GM03348 (cell line): ENCODE measurements at regions not wholly inside any gene's neighbourhood (a gene's known extent, or its start where the extent isn't known, plus 50 kb on each side); places are given as distances from the start of the nearest gene placed in this dataset.
"Not testable (repeated sequence)": the region's sequence is repeated elsewhere in the genome, so short reads cannot be mapped to it uniquely, and the experiment has no call there.

Source experiments
- DNase-seq: peaks from one replicate; pipeline ENCODE4 v3.0.0; 2012; ENCODE audit warnings: low spot score

DNA sequence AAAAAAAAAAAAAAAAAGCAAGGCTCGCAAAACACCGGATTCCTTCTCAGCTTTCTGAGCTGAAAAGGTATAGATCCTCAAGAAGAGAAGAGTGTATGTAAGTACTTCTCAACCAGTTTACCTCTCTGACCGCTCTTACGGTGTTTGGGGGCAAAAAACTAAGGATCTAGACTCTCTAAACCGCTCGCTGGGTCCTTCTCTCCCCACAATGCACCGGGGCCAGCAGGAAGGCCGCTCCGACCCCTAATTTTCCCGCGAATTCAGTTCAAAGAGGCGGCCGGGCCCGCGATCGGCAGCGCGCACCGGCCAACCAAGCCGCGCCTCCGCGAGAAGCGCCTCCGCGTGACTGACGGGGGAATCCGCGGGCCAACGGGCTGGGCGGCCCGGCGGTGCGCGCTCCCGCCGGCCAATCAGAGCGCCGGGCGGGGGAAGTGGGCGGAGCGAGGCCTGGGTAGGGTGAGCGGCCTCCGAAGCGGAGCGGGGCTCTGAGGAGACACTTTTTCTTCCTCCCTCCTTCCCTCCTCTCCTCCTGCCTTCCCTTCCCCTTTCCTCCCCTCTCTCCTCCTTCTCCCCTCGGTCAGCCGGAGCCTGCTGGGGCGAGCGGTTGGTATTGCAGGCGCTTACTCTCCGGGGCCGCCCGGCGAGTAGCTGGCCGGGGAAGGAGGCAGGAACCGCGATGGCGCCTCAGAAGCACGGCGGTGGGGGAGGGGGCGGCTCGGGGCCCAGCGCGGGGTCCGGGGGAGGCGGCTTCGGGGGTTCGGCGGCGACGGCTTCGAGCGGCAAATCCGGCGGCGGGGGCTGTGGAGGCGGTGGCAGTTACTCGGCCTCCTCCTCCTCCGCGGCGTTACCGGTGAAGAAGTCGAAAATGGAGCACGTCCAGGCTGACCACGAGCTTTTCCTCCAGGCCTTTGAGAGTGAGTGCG is 93.0 kb downstream of the CRLF3 start:
- DNase-seq = peak; percentile 43

DNA sequence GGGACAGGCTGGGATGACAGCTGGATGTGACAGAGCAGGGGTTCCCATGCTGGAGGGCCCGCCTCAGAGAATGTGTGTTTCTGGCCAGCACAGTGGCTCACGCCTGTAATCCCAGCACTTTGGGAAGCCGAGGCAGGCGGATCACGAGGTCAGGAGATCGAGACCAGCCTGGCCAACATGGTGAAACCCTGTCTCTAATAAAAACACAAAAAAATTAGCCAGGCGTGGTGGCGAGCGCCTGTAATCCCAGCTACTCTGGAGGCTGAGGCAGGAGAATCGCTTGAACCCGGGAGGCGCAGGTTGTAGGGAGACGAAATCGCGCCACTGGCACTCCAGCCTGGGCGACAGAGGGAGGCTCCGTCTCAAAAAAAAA is 93.7 kb downstream of the CRLF3 start:
- not testable (repeated sequence) for DNase-seq

DNA sequence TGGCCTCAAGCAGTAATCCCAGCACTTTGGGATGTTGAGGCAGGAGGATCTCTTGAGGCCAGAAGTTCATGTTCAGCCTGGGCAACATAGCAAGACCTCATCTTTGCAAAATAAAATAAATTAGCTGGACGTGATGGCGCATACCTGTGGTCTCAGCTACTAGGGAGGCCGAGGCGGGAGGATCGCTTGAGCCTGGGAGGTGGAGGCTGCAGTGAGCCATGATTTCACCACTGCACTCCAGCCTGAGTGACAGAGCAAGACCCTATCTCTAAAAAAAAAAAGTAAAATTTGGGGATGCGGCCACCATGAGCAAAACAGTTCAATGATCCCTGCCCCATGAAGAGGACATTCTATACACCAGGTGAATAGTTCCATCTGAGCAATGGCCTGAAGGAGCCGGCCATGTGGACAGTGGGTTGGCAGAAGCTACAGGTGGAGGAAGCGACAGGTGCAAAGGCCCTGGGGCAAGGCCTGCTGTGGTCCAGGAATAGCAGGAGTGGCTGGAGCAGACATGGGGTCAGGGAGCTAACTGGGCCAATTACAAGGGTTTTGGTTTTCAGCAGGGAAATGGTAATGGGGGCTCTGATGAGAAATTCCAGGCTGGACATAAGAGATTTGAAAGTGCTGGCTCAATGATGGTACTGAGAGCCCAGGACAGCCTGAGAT is 94.2 kb downstream of the CRLF3 start:
- DNase-seq = not testable (repeated sequence)

GRCh38 chr17:30729471-30730170 is 94.9 kb downstream of the CRLF3 start:
- not testable (repeated sequence) for DNase-seq

DNA sequence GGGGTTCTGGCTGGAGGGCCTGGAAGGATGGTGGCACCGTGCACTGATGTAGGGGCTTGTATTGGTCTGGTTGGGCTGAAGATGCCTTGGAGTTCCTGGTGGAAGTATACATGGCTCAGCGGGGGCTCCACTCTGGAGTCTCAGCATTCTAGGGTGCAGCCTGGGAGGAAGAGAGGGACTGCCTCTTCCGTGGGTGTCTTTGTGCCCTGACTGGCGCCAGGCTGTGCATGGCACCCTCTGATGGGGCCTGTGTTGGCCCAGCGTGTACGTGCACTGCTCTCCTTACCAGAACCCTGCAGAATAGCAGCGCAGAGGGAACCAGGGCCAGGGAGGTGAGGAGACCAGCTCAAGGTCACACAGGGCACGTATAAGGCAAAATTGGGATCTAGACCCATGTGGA is 97.0 kb downstream of the CRLF3 start:
- DNase-seq = not testable (repeated sequence)

GRCh38 chr17:30726734-30727133 is 97.8 kb downstream of the CRLF3 start:
- DNase-seq = not testable (repeated sequence)

DNA sequence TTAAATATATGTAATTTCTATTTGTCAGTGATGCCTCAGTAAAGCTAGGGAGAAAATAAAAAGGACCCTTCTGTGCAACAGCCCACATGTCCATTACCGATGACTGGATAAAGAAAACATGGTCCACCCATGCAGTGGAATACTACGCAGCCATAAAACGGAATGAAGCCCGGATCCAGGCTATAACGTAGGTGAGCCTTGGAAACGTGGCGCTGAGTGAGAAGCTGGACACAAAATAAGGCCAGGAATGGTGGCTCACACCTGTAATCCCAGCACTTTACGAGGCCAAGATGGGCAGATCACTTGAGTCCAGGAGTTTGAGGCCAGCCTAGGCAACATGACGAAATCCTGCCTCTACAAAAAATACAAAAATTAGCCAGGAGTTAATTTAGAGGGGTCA is 98.2 kb downstream of the CRLF3 start:
- DNase-seq = not testable (repeated sequence)

DNA sequence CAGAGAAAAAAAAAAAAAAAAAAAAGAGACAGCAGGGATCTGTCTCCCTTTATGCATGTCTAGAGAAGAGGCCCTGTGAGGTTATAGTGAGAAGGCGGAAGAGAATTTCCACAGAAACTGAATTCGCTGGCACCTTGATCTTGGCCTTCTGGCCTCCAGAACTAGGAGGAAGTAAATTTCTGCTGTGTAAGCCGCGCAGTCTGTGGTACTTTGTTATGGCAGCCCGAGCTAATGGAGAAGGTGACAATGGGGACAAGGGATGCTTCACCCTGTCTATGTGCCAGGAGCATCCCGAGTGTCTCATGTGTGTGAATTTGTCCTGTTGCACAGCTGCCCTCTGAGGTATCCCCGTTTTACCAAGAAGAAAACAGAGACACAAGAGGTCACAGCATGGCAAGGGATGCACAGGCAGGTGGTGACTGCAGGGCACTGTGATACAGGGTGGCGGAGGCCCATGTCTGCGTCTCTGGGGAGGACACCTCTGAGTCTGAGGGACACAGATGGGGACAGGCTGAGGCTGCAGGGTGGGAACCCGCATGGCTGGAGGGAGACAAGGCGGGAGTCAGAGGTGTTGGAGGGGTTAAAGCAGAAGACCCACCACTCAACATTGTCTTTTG is 100.3 kb downstream of the CRLF3 start:
- DNase-seq = not testable (repeated sequence)

DNA sequence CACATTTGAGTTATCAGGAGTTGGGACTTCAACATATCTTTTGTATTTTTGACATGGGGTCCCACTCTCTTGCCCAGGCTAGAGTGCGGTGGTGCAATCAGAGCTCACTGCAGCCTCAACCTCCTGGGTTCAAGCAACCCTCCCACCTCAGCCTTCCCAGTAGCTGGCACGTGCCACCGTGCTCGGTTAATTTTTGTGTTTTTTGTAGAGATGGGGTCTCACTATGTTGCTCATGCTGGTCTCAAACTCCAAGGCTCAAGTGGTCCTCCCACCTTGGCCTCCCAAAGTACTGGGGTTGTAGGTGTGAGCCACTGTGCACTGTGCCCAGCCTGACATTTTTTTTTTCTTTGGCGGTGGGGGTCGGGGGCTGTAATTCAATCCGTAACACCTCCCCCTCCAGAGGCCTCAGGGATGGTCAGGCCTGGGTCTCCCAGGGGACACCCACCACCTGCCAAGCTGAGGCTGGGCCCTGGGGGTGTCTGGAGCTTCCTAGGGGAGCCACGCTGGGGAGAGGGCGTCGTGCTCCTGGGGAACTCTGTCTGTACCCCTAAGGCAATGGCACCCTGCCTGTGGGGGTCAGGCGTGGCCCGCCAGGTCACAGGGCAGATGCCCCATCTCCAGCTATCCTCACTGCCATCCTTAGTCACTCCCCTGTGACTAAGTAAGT is 102.2 kb downstream of the CRLF3 start:
- not testable (repeated sequence) for DNase-seq

DNA sequence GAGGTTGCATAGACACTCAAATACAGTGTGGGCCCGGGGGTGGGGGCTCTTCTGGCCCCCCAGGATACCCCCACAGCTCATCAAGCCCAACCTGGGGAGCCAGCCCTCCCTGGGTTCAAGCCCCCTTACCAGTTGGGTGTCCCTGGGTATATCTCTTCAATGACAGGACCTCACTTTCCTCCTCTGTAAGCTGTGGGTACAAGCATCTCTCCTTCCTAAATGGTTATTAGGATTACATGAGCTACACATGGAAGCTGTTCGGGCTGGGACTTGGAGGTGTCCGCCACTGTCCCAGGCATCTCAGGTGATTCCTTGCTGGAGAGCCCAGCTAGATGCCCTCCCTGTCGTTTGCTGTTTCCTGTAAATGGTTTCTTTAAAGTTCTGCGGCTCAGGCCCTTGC is 103.5 kb downstream of the CRLF3 start:
- DNase-seq = not testable (repeated sequence)

- DNase-seq = no peak
Observed at GRCh38 chr17:30720013-30720471, 104.5 kb downstream of the CRLF3 start.

DNA sequence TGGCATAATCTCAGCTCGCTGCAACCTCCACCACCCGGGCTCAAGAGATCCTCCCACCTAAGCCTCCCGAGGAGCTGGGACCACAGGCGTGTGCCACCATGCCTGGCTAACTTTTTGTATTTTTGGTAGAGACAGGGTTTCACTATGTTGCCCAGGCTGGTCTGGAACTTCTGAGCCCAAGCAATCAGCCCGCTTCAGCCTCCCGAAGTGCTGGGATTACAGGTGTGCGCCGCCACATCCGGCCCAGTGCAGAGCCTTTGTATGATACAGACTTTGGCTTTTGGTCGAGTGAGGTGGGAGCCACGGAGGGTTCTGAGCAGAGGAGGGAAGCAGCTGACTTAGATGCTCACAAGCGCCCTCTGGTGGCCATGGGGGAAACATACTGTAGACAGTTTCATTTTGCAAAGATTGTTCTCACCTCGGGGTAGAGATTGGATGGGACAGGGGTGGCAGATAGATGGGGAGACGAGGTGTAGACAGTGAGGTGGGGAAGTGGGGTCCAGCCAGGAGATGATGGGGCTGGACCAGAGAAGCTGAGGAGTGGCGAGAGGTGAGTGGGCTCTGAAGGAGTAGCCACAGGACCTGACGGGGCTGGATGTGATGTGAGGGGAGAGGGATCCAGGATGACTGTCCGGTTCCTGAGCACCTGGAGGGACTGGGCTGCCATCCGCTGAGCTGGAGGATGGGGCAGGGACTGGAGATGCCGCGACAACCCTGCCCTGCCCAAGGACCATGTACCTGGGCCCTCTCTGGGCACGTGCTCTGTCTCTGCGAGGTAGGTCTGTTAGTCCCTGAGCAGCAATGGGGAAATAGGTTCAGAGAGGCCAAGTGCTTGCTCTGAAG is 105.1 kb downstream of the CRLF3 start:
- peak; percentile 54 for DNase-seq

- not testable (repeated sequence) for DNase-seq
Observed at GRCh38 chr17:30718691-30719090, 105.8 kb downstream of the CRLF3 start.

DNA sequence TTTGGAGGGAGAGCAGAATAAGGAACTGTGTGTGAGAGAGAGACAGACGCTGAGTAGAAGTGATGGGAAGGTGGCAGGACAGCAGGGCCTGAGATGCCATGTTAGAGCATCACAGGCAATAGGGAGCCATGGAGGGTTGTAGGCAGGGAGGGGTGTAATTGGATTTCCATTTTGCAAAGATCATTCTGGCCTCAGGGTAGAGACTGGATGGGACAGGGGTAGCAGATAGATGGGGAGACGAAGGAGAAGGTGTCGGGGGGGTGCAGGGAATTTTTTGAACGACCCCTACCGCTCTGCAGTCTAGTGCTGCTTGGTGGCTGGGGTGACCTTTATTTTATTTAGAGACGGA is 106.4 kb downstream of the CRLF3 start:
- DNase-seq = not testable (repeated sequence)

GRCh38 chr17:30717291-30718098 is 107.0 kb downstream of the CRLF3 start:
- no peak for DNase-seq

- no peak for DNase-seq
Observed at GRCh38 chr17:30716461-30717290, 107.8 kb downstream of the CRLF3 start.

DNA sequence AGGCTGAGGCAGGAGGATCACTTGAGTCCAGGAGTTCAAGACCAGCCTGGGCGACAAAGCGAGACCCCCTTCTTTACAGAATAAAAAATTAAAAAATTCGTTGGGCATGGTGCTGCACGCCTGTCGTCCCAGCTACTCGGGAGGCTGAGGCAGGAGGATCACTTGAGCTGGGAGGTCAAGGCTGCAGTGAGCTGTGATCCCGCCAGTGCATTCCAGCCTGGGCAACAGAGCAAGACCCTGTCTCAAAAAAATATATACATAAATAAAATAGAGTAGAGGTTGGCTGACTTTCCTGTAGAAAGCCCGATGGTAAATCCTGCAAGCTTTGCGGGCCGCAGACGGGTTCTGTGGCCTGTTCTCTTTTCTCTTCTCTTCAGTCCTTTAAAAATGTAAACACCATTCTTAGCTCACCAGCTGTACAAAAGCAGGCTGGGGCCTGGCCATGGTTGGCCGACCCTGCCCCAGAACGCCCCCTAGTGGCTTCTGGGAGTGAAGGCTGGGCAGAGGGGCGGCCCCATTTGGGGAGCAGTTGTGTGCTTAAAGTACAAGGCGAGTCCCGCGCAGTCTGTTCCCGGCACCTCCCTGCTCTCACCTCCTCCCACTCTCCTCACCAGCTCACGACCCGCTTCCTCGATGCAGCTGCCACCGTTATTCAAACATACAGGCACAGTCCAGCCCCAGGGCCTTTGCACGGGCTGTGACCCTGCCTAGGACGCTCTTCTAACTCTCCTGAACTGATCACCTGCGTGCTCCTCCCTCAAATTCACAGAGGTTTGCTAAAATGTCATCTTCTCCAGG is 109.5 kb downstream of the CRLF3 start:
- peak; percentile 45 for DNase-seq

GRCh38 chr17:30713805-30714204 is 110.7 kb downstream of the CRLF3 start:
- not testable (repeated sequence) for DNase-seq
